ENCODE measurements at regions not wholly inside any gene's neighbourhood (a gene's known extent, or its start where the extent isn't known, plus 50 kb on each side); places are given as distances from the start of the nearest gene placed in this dataset.
"Not testable (repeated sequence)": the region's sequence is repeated elsewhere in the genome, so short reads cannot be mapped to it uniquely, and the experiment has no call there.

- TF ChIP-seq CTCF (conservative IDR thresholded peaks at IDR 0.05; ENCODE audit: low read length): no peak
- no peak overlapping the region for H3K4me3 ChIP-seq (ENCODE audit: low read length)
- DNase-seq (ENCODE audit: low read depth): no peak
These were observed 770.4 kb upstream of the STXBP6 start for GRCh38 chr14:25820368-25820767.

GRCh38 chr14:25814622-25815021, 764.7 kb upstream of the STXBP6 start:
- H3K4me3 ChIP-seq (ENCODE audit: low read length); DNase-seq (ENCODE audit: low read depth): not testable (repeated sequence)

GRCh38 chr14:25803386-25804018, 753.6 kb upstream of the STXBP6 start:
- TF ChIP-seq CTCF (conservative IDR thresholded peaks at IDR 0.05; ENCODE audit: low read length): no peak
- H3K4me3 ChIP-seq (ENCODE audit: low read length): no peak overlapping the region
- no peak for DNase-seq (ENCODE audit: low read depth)

- no peak for TF ChIP-seq CTCF (conservative IDR thresholded peaks at IDR 0.05; ENCODE audit: low read length)
- no peak overlapping the region for H3K4me3 ChIP-seq (ENCODE audit: low read length)
- DNase-seq (ENCODE audit: low read depth): no peak
These were observed 750.9 kb upstream of the STXBP6 start for GRCh38 chr14:25800841-25801240.

- no peak for DNase-seq (ENCODE audit: low read depth)
- no peak for TF ChIP-seq CTCF (conservative IDR thresholded peaks at IDR 0.05; ENCODE audit: low read length)
- no peak overlapping the region for H3K4me3 ChIP-seq (ENCODE audit: low read length)
These were observed 738.3 kb upstream of the STXBP6 start for GRCh38 chr14:25788252-25788651.

- no peak for DNase-seq (ENCODE audit: low read depth)
- TF ChIP-seq CTCF (conservative IDR thresholded peaks at IDR 0.05; ENCODE audit: low read length): no peak
- no peak overlapping the region for H3K4me3 ChIP-seq (ENCODE audit: low read length)
These were observed 716.0 kb upstream of the STXBP6 start for GRCh38 chr14:25765909-25766308.

- no peak for DNase-seq (ENCODE audit: low read depth)
- no peak for TF ChIP-seq CTCF (conservative IDR thresholded peaks at IDR 0.05; ENCODE audit: low read length)
- no peak overlapping the region for H3K4me3 ChIP-seq (ENCODE audit: low read length)
These were observed 710.1 kb upstream of the STXBP6 start for GRCh38 chr14:25759920-25760655.

Measured in AG10803 (cell line).